NT2/D1 (cell line): ENCODE measurements at regions not wholly inside any gene's neighbourhood (a gene's known extent, or its start where the extent isn't known, plus 50 kb on each side); places are given as distances from the start of the nearest gene placed in this dataset.

Experiments used
- YY1 ChIP-seq: IDR thresholded peaks from 2 replicates; pipeline ENCODE4 v1.6.1; 2011; ENCODE audit not compliant: insufficient read length, insufficient read depth
- ZNF274 ChIP-seq: IDR thresholded peaks from 2 replicates; pipeline ENCODE4 v1.6.1; 2011; ENCODE audit warnings: mild to moderate bottlenecking, low read depth, low read length

GRCh38 chr18:47334966-47335365 is 83.5 kb upstream of the SKOR2 start:
- TF ChIP-seq ZNF274 (no peak), YY1 (no peak)
